ENCODE measurements at regions not wholly inside any gene's neighbourhood (a gene's known extent, or its start where the extent isn't known, plus 50 kb on each side); places are given as distances from the start of the nearest gene placed in this dataset.
"Not testable (repeated sequence)": the region's sequence is repeated elsewhere in the genome, so short reads cannot be mapped to it uniquely, and the experiment has no call there.

DNA sequence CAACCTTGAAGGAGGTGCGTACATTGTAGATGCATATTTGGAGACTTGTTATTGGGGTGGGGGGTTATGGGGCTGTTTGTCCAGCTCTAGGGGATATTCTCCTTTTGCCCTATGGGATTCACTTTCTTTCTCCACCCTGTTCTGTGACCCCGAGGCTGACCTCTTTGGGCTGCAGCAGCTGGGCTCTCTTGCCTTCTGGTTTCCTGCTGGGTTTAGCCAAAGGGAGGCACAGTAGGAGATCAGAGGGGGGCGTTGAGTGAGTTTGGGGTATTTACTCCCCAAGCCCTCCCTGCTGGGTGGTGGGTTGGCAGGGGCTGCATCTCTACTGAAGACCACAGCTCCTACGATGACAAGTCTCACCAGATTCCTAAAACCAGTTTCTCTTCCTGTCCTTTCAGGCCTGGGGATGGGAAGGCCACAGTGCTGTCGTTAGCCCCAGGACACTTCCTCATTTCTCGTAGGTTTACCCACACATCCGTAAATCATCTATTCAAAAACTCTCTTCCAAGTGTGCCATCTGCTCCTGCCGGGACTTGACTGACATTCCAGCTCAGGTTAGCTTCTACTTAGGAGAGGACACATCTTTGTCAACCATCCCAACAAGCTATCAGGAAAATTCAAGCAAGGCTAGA is 127.1 kb downstream of the TMEM30B start:
- Mint-ChIP-seq H3K9me3 (no peaks in the 10 kb centered on the region), H3K27ac (no peak overlapping the region), H3K4me1 (no peaks in the 10 kb centered on the region), H3K36me3 (no peaks in the 10 kb centered on the region), H3K4me3 (no peak overlapping the region)
- DNase-seq (ENCODE audit: low spot score in 2 of 2) (no peak), ATAC-seq (no peak)

DNA sequence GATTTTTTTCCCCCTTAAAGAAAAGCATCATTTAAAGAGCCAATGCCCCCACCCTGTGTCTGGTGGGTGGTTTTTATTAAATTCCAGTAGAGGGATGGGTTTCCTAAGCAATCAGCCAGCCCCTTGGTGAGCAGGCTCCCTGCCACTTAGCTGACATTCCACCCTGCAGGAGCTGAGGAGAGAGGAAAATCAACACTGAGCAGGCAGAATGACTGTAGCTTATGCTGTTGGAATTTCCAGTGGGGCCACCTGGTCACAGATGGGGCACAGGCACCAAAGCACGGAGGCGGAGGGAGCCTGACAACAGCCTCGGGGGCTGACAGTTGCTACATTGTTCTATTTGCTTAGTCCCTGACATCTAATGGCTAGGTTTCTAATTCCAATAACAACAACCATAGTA is 127.7 kb downstream of the TMEM30B start:
- Mint-ChIP-seq H3K4me3 (no peak overlapping the region), H3K9me3 (no peaks in the 10 kb centered on the region), H3K4me1 (no peaks in the 10 kb centered on the region), H3K27ac (no peak overlapping the region), H3K36me3 (no peaks in the 10 kb centered on the region)
- DNase-seq (ENCODE audit: low spot score in 2 of 2) (no peak), ATAC-seq (no peak)

- no peak overlapping the region for H3K4me3 Mint-ChIP-seq
- ATAC-seq, result no peak
- H3K9me3 Mint-ChIP-seq, result no peaks in the 10 kb centered on the region
- no peaks in the 10 kb centered on the region for H3K36me3 Mint-ChIP-seq
- no peak for DNase-seq (ENCODE audit: low spot score in 2 of 2)
- no peak overlapping the region for H3K27ac Mint-ChIP-seq
- H3K4me1 Mint-ChIP-seq, result no peaks in the 10 kb centered on the region
Observed at GRCh38 chr14:61152851-61153364, 128.2 kb downstream of the TMEM30B start.

DNA sequence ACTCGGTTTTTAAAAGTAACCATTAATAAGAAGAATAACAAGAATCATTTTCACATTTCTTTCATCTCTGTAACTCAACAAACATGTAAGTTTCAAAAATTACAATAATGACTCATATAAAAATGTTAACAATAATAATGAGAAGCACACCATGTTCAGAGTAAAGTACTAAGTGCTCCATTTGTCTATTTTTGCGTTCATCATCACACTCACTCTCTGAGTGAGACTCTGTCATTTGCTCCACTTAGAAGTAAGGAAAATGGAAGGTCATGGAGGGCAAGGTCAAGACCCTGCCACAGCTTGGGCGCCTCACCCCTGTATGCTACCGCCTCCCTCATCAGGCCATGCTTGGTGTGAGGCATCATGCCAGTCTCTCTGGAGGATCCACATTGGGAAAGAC is 129.9 kb downstream of the TMEM30B start:
- Mint-ChIP-seq H3K4me1 (no peaks in the 10 kb centered on the region), H3K4me3 (no peak overlapping the region), H3K27ac (no peak overlapping the region), H3K9me3 (no peaks in the 10 kb centered on the region), H3K36me3 (no peaks in the 10 kb centered on the region)
- ATAC-seq (no peak), DNase-seq (ENCODE audit: low spot score in 2 of 2) (no peak)

- Mint-ChIP-seq H3K27ac (no peak overlapping the region), H3K9me3 (no peaks in the 10 kb centered on the region), H3K4me1 (no peaks in the 10 kb centered on the region), H3K36me3 (no peaks in the 10 kb centered on the region), H3K4me3 (no peak overlapping the region)
- DNase-seq (ENCODE audit: low spot score in 2 of 2) (no peak), ATAC-seq (no peak)
Observed at GRCh38 chr14:61150851-61151250, 130.3 kb downstream of the TMEM30B start.

DNA sequence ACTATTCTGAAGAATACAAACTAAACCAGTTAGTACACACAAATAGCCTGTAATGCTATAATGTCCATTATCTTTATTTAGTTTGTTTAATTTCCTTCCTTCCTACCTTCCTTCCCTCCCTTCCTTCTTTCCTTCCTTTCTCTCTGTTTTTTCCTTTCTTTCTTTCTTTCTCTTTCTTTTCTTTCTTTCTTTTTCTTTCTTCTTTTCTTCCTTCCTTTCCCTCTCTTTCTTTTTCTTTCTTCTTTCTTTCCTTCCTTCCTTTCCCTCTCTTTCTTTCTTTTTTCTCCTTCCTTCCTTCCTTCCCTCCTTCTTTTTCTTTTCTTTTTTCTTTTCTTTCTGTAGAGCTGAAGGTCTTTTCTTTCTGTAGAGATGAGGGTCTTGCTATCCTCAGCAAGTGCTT is 131.2 kb downstream of the TMEM30B start:
- no peak for ATAC-seq
- no peak for DNase-seq (ENCODE audit: low spot score in 2 of 2)
- H3K9me3 Mint-ChIP-seq, result no peaks in the 10 kb centered on the region
- no peaks in the 10 kb centered on the region for H3K36me3 Mint-ChIP-seq
- H3K4me3 Mint-ChIP-seq, result no peak overlapping the region
- H3K4me1 Mint-ChIP-seq, result no peaks in the 10 kb centered on the region
- H3K27ac Mint-ChIP-seq, result no peak overlapping the region

DNA sequence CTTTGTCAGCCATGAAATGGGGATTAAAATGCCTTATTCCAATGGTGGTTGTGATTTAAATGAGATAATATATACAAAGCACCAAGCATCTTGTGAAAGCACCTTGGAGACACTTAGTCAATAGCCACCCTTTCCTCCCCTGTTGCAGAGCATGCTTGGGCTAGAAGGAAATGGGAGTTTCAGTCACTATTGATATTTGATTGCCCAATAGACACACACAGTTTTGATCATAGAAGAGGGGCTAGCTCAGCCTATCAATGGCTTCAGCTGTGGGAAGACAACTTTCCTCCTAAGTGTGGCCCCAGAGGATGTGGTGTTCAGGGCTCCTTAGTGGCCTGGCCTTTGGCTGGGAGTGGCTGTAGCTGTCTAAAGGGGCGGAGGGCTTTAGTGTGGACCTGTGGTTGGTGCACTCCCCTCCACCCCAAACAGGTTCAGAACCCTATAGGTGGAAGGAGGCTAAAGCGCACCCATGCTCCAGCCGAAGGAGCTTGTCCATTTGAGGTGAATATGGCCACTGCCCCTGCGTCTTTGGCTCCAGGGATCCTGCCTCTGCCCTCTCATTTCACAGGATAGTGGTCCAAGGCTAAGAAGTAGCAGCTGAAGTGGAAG is 132.3 kb downstream of the TMEM30B start:
- no peak for ATAC-seq
- H3K4me3 Mint-ChIP-seq, result no peak overlapping the region

DNA sequence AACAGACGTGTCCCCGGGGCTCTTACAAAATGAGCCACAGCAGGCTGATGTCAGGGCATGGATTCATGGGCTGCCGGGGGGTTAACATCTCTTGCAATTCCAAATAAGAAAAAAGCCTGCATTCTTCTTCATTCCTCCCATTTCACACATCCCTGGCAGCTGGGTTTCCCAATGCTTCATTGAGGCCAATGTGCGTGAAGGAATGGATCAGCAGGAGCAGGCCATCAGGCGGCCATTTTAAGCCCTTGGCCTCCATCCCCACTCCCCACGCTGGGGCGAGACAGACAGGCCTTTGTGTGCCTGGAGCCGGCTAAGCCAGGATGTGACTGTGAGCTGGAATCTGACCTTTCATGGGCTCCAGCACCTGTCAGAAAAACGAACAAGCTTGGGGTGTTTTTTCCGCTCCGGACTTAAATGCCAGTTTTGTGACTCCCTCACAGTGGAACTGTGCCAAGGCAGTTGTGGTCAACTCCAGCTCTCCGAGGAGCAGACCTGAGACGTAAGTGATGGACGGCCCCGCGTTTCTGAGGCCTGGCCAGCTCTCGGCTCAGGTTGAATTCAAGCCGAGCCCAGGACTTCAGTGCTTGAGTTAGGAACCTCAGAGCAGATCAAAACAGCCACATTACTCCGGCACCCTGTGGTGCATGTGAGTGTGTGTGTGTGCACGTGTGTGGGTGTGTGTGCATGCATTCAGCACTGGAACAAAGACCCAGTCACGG is 133.1 kb downstream of the TMEM30B start:
- DNase-seq (ENCODE audit: low spot score in 2 of 2) (no peak), ATAC-seq (no peak)
- peaks cover 4% of the 10 kb centered on the region for H3K9me3 Mint-ChIP-seq
- H3K4me1 Mint-ChIP-seq, result no peaks in the 10 kb centered on the region
- no peaks in the 10 kb centered on the region for H3K36me3 Mint-ChIP-seq
- no peak overlapping the region for H3K27ac Mint-ChIP-seq
- H3K4me3 Mint-ChIP-seq, result no peak overlapping the region

More for the DNA sequence above, 132.3 kb downstream of the TMEM30B start:
- H3K36me3 Mint-ChIP-seq, result no peaks in the 10 kb centered on the region
- no peak for DNase-seq (ENCODE audit: low spot score in 2 of 2)
- H3K9me3 Mint-ChIP-seq, result peaks cover 4% of the 10 kb centered on the region
- no peaks in the 10 kb centered on the region for H3K4me1 Mint-ChIP-seq
- H3K27ac Mint-ChIP-seq, result no peak overlapping the region

DNA sequence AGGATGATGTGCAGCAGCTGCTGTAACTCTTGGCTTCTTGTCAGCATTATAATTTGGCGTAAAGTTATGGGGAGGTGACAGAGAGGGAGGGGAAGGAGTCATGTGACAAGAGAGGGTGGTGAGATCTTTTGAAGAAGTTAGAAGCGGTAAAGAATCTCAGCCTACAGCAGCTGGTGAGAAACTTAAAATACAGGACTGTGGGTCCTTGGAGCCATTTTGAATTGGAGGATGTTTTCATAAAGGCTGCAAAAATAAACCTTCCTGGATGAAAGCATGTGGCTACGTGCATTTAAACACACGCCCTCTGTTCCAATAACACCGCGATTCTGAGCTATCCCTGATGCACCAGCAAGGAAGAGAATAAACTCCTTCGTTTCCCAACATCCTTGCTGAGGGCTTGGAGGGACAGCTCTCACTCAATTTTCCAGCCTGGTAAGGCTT is 133.7 kb downstream of the TMEM30B start:
- DNase-seq (ENCODE audit: low spot score in 2 of 2) (no peak), ATAC-seq (no peak)
- Mint-ChIP-seq H3K4me1 (no peaks in the 10 kb centered on the region), H3K4me3 (no peak overlapping the region), H3K36me3 (no peaks in the 10 kb centered on the region), H3K9me3 (peaks cover 4% of the 10 kb centered on the region), H3K27ac (no peak overlapping the region)

DNA sequence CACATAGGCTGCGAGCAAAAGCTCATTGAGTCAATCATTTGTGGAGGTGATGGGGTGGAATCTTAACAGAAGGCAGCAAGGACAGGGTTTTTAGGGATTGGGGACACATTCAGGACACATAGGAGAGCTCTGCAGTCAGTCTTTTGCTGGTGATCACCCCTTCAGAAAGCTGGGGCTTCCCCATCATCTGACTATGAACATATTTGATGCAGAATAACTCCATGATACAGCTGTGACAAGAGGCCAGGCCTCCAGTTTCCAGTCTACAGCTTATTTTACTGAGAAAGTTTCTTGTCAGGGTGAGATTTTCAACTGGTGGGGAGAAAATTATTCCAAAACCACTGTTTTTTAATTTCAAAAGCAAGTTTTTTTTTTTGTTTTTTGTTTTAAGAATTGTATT is 134.2 kb downstream of the TMEM30B start:
- no peaks in the 10 kb centered on the region for H3K36me3 Mint-ChIP-seq
- no peak overlapping the region for H3K4me3 Mint-ChIP-seq
- DNase-seq (ENCODE audit: low spot score in 2 of 2) (no peak), ATAC-seq (no peak)
- no peaks in the 10 kb centered on the region for H3K4me1 Mint-ChIP-seq
- H3K9me3 Mint-ChIP-seq, result peaks cover 4% of the 10 kb centered on the region
- H3K27ac Mint-ChIP-seq, result no peak overlapping the region

DNA sequence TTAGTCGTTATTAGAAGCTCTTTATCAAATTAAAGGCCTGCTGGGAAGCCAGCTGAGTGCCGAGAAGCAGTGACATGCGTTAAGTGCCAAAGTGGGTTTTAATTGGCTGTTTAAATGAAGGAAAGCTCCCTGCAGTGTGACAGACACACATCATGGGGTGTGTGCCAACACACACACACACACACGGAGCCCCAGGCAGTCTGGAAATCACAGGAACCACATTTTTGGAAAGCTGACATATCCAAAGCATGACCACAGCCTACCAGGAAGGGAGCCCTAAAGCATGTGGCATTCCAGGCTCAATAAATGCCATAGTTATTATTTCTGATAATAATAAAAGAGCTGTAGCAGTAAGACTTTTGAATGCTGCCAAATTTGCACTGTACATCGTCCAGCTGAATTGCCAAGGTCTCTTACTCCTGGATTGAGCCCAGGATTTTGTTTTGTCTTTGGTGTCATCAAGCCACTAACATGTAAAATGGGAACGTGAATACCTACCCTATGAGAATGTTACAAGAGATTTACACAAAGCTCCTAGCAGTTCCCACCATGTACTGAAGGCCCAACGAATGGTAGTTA is 135.1 kb downstream of the TMEM30B start:
- DNase-seq (ENCODE audit: low spot score in 2 of 2) (no peak), ATAC-seq (no peak)
- no peak overlapping the region for H3K27ac Mint-ChIP-seq
- peaks cover 4% of the 10 kb centered on the region for H3K9me3 Mint-ChIP-seq
- H3K36me3 Mint-ChIP-seq, result no peaks in the 10 kb centered on the region
- no peak overlapping the region for H3K4me3 Mint-ChIP-seq
- H3K4me1 Mint-ChIP-seq, result no peaks in the 10 kb centered on the region

- Mint-ChIP-seq H3K9me3 (peaks cover 4% of the 10 kb centered on the region), H3K36me3 (no peaks in the 10 kb centered on the region), H3K4me3 (no peak overlapping the region), H3K4me1 (no peaks in the 10 kb centered on the region), H3K27ac (no peak overlapping the region)
- DNase-seq (ENCODE audit: low spot score in 2 of 2) (no peak), ATAC-seq (no peak)
Observed at GRCh38 chr14:61145034-61145902, 135.9 kb downstream of the TMEM30B start.

DNA sequence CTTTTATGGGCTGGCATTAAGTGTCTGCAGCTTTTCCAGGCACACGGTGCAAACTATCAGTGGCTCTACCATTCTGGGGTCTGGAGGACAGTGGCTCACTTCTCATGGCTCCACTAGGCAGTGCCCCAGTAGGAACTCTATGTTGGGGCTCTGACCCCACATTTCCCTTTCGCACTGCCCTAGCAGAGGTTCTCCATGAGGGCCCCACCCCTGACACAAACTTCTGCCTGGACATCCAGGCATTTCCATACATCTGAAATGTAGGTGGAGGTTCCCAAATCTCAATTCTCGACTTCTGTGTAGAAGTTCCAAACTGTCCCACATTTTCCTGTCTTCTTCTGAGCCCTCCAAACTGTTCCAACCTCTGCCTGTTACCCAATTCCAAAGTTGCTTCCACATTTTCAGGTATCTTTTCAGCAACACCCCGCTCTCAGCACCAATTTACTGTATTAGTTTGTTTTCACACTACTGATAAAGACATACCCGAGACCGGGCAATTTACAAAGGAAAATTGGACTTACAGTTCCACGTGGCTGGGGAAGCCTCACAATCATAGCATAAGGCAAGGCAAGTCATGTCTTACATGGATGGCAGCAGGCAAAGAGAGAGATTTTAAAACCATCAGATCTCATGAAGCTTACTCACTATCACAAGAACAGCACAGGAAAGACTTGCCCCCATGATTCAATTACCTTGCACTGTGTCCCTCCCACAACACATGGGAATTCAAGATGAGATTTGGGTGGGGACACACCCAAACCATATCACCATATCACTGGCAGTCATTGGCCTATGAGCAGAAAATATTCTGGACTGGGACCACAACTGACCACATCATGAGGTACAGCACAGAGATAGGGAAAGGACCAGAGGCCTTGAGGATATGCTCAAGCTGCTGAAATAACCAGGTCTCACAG is 136.8 kb downstream of the TMEM30B start:
- not testable (repeated sequence) for H3K36me3 Mint-ChIP-seq; ATAC-seq; H3K4me3 Mint-ChIP-seq; H3K27ac Mint-ChIP-seq; H3K9me3 Mint-ChIP-seq; DNase-seq (ENCODE audit: low spot score in 2 of 2); H3K4me1 Mint-ChIP-seq

DNA sequence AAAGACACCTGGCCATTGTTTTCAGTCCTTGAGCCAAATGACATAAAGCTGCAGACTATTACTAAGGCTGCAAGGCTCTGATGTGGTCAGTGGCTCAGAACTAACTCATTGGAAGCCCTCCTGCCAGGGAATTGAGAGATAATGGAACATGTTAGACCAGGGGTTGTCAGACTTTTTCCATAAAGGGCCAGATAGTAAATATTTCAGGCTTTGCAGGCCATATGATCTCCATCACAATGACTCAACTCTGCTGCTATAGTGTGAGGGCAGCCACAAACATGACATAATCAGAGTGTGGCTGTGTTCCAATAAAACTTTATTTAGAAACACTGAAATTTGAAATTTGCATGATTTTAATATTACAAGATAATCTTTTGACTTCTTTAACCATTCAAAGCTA is 140.3 kb downstream of the TMEM30B start:
- H3K9me3 Mint-ChIP-seq, result peaks cover 11% of the 10 kb centered on the region
- no peak for ATAC-seq

More for the DNA sequence above, 140.3 kb downstream of the TMEM30B start:
- no peaks in the 10 kb centered on the region for H3K36me3 Mint-ChIP-seq
- no peak overlapping the region for H3K27ac Mint-ChIP-seq
- H3K4me3 Mint-ChIP-seq, result no peak overlapping the region
- no peaks in the 10 kb centered on the region for H3K4me1 Mint-ChIP-seq
- no peak for DNase-seq (ENCODE audit: low spot score in 2 of 2)

Data from stimulated activated effector memory CD8-positive, alpha-beta T cell treated with anti-CD3 and anti-CD28 coated beads, Interleukin-12 subunit alpha, Interleukin-12 subunit beta, amount 100 ng/mL, for 72 hours (primary cell).